HG02678 (cell line): ENCODE measurements at regions not wholly inside any gene's neighbourhood (a gene's known extent, or its start where the extent isn't known, plus 50 kb on each side); places are given as distances from the start of the nearest gene placed in this dataset.
A peak's percentile ranks its signal among the peaks of the same experiment; 100 is the strongest.

Experiments used
- ATAC-seq: cut with Tn5 transposase; IDR thresholded peaks from one replicate; pipeline ENCODE4 v1.9.1; 2021; ENCODE audit warnings: mild to moderate bottlenecking, moderate library complexity; ENCODE audit not compliant: unreplicated experiment

GRCh38 chr2:7829241-7829640, 852.6 kb upstream of the ID2 start:
- no peak for ATAC-seq

- ATAC-seq, result no peak
These were observed 851.2 kb upstream of the ID2 start for GRCh38 chr2:7830616-7831015.

- ATAC-seq, result no peak
These were observed 846.7 kb upstream of the ID2 start for GRCh38 chr2:7835151-7835550.

- peak; percentile 90 for ATAC-seq
These were observed 845.9 kb upstream of the ID2 start for GRCh38 chr2:7835693-7836680.

GRCh38 chr2:7837237-7837760, 844.6 kb upstream of the ID2 start:
- ATAC-seq, result no peak

- no peak for ATAC-seq
These were observed 843.2 kb upstream of the ID2 start for GRCh38 chr2:7838669-7839068.

GRCh38 chr2:7840651-7841380, 841.0 kb upstream of the ID2 start:
- ATAC-seq, result no peak

GRCh38 chr2:7841751-7842150, 840.1 kb upstream of the ID2 start:
- no peak for ATAC-seq

- no peak for ATAC-seq
These were observed 837.4 kb upstream of the ID2 start for GRCh38 chr2:7844414-7844965.

GRCh38 chr2:7845332-7845731, 836.5 kb upstream of the ID2 start:
- no peak for ATAC-seq

GRCh38 chr2:7846607-7847006, 835.2 kb upstream of the ID2 start:
- ATAC-seq, result no peak

- ATAC-seq, result no peak
These were observed 834.5 kb upstream of the ID2 start for GRCh38 chr2:7847321-7847720.

GRCh38 chr2:7849027-7849426, 832.8 kb upstream of the ID2 start:
- ATAC-seq, result no peak

- no peak for ATAC-seq
These were observed 832.3 kb upstream of the ID2 start for GRCh38 chr2:7849531-7849930.

GRCh38 chr2:7852546-7852945, 829.3 kb upstream of the ID2 start:
- ATAC-seq, result no peak

- ATAC-seq, result no peak
These were observed 824.0 kb upstream of the ID2 start for GRCh38 chr2:7857904-7858303.

- ATAC-seq, result no peak
These were observed 823.2 kb upstream of the ID2 start for GRCh38 chr2:7858624-7859023.

GRCh38 chr2:7860693-7861092, 821.2 kb upstream of the ID2 start:
- no peak for ATAC-seq

GRCh38 chr2:7861910-7862702, 819.8 kb upstream of the ID2 start:
- ATAC-seq, result no peak

GRCh38 chr2:7866104-7866503, 815.8 kb upstream of the ID2 start:
- no peak for ATAC-seq

GRCh38 chr2:7866825-7867224, 815.0 kb upstream of the ID2 start:
- no peak for ATAC-seq
